DND-41 (cell line): ENCODE measurements at regions not wholly inside any gene's neighbourhood (a gene's known extent, or its start where the extent isn't known, plus 50 kb on each side); places are given as distances from the start of the nearest gene placed in this dataset.

ENCODE experiments used
- CTCF ChIP-seq: IDR thresholded peaks from 2 replicates; pipeline ENCODE4 v1.5.1; 2012; ENCODE audit warnings: borderline replicate concordance, low read length, moderate library complexity, mild to moderate bottlenecking; ENCODE audit not compliant: poor library complexity, severe bottlenecking; ENCODE audit errors: extremely low read depth
- EZH2 ChIP-seq: IDR thresholded peaks from 3 replicates; pipeline ENCODE4 v1.6.1; 2012; ENCODE audit warnings: borderline replicate concordance, low read depth, mild to moderate bottlenecking, moderate library complexity, low read length, inconsistent platforms; ENCODE audit not compliant: severe bottlenecking

GRCh38 chr5:112025757-112026156 is 268.8 kb upstream of the NREP start:
- TF ChIP-seq EZH2 (no peak), CTCF (no peak)
